ENCODE measurements at regions not wholly inside any gene's neighbourhood (a gene's known extent, or its start where the extent isn't known, plus 50 kb on each side); places are given as distances from the start of the nearest gene placed in this dataset.

- H3K4me3 ChIP-seq (ENCODE audit: low read depth, low read length): no peak overlapping the region
- H3K27ac ChIP-seq (ENCODE audit: extremely low read depth, low read depth, low read length): no peak overlapping the region
- no peak for TF ChIP-seq ZNF292 (tag by site-specific recombination; IDR thresholded peaks at IDR 0.05; ENCODE audit: borderline replicate concordance, low read depth)
- no peak for TF ChIP-seq ZBTB7A (tag by site-specific recombination; IDR thresholded peaks at IDR 0.05; ENCODE audit: low read depth)
- TF ChIP-seq ZNF473 (tag by site-specific recombination; IDR thresholded peaks at IDR 0.05): no peak
- TF ChIP-seq ZNF510 (tag by site-specific recombination; IDR thresholded peaks at IDR 0.05; ENCODE audit: insufficient replicate concordance): no peak
- no peak for TF ChIP-seq ZNF391 (tag by site-specific recombination; IDR thresholded peaks at IDR 0.05; ENCODE audit: borderline replicate concordance, low read depth)
- no peak for TF ChIP-seq GLIS1 (tag by site-specific recombination; IDR thresholded peaks at IDR 0.05)
- TF ChIP-seq ZNF202 (tag by site-specific recombination; IDR thresholded peaks at IDR 0.05; ENCODE audit: borderline replicate concordance): no peak
- no peak for TF ChIP-seq CTCF (tag by site-specific recombination; IDR thresholded peaks at IDR 0.05)
- no peak for TF ChIP-seq ZNF626 (tag by site-specific recombination; IDR thresholded peaks at IDR 0.05)
- TF ChIP-seq ZBTB48 (tag by site-specific recombination; IDR thresholded peaks at IDR 0.05): no peak
- TF ChIP-seq ZIC2 (tag by site-specific recombination; IDR thresholded peaks at IDR 0.05): no peak
- no peak for TF ChIP-seq ZNF394 (tag by site-specific recombination; IDR thresholded peaks at IDR 0.05; ENCODE audit: borderline replicate concordance)
- no peak for TF ChIP-seq ZNF280C (tag by site-specific recombination; IDR thresholded peaks at IDR 0.05)
- TF ChIP-seq ZNF521 (tag by site-specific recombination; IDR thresholded peaks at IDR 0.05): no peak
- TF ChIP-seq BCL11A (tag by site-specific recombination; IDR thresholded peaks at IDR 0.05; ENCODE audit: low read depth): no peak
- no peak for TF ChIP-seq SETDB1 (IDR thresholded peaks at IDR 0.05; ENCODE audit: insufficient read length, low read length)
- H3K4me1 ChIP-seq (ENCODE audit: control insufficient read depth, insufficient read depth, low read length): no peaks in the 10 kb centered on the region
- ChIA-PET POLR2A (no interaction called here), CTCF (no interaction called here)
- no peaks in the 10 kb centered on the region for H3K9me3 ChIP-seq (ENCODE audit: control insufficient read depth, insufficient read depth, low read depth, low read length)
- H3K36me3 ChIP-seq (ENCODE audit: control insufficient read depth in 2 of 2, insufficient read depth in 1 of 2, low read length in 2 of 2): no peaks in the 10 kb centered on the region
Measured at GRCh38 chr13:105251293-105251692, 1284.2 kb downstream of the EFNB2 start.

GRCh38 chr13:105247830-105248229 lies 1287.6 kb downstream of the EFNB2 start:
- ChIA-PET POLR2A (no interaction called here), CTCF (interaction anchor here (0.7 kb wide), 1 partner anchor 1227 kb away, joined by 4 read pairs; no protein-coding TSS in a partner anchor)
- TF ChIP-seq ZNF521 (tag by site-specific recombination; IDR thresholded peaks at IDR 0.05) (no peak), ZFP41 (tag by site-specific recombination; IDR thresholded peaks at IDR 0.05; ENCODE audit: borderline replicate concordance) (no peak), ZBTB8A (tag by site-specific recombination; IDR thresholded peaks at IDR 0.05) (no peak), ZNF335 (tag by site-specific recombination; conservative IDR thresholded peaks at IDR 0.05) (no peak), ZBTB17 (tag by site-specific recombination; IDR thresholded peaks at IDR 0.05) (no peak), ZNF19 (tag by site-specific recombination; IDR thresholded peaks at IDR 0.05; ENCODE audit: low read depth) (no peak), FEZF1 (tag by site-specific recombination; IDR thresholded peaks at IDR 0.05) (no peak), HOXC10 (CRISPR knock-in tag; IDR thresholded peaks at IDR 0.05) (no peak), INSM2 (tag by site-specific recombination; IDR thresholded peaks at IDR 0.05) (no peak), ZNF174 (tag by site-specific recombination; IDR thresholded peaks at IDR 0.05) (no peak), SP3 (tag by site-specific recombination; IDR thresholded peaks at IDR 0.05) (no peak), ZNF354C (tag by site-specific recombination; IDR thresholded peaks at IDR 0.05; ENCODE audit: borderline replicate concordance, low read depth) (no peak), ZNF776 (tag by site-specific recombination; IDR thresholded peaks at IDR 0.05; ENCODE audit: borderline replicate concordance) (no peak), YY2 (tag by site-specific recombination; IDR thresholded peaks at IDR 0.05) (no peak), ZNF837 (tag by site-specific recombination; IDR thresholded peaks at IDR 0.05) (no peak), ZSCAN23 (tag by site-specific recombination; IDR thresholded peaks at IDR 0.05) (no peak), ZNF157 (tag by site-specific recombination; IDR thresholded peaks at IDR 0.05) (no peak)
- H3K9me3 ChIP-seq (ENCODE audit: control insufficient read depth, insufficient read depth, low read depth, low read length): no peaks in the 10 kb centered on the region
- H3K4me3 ChIP-seq (ENCODE audit: low read depth, low read length): no peak overlapping the region
- H3K4me1 ChIP-seq (ENCODE audit: control insufficient read depth, insufficient read depth, low read length): no peaks in the 10 kb centered on the region
- H3K27ac ChIP-seq (ENCODE audit: extremely low read depth, low read depth, low read length): no peak overlapping the region
- H3K36me3 ChIP-seq (ENCODE audit: control insufficient read depth in 2 of 2, insufficient read depth in 1 of 2, low read length in 2 of 2): no peaks in the 10 kb centered on the region
